Naive B cell (primary cell): ENCODE measurements at regions not wholly inside any gene's neighbourhood (a gene's known extent, or its start where the extent isn't known, plus 50 kb on each side); places are given as distances from the start of the nearest gene placed in this dataset.

Experiments
- ATAC-seq, 2 donors: fragments of 150-1000 bp; cut with Tn5 transposase; 2 replicates each; pipeline ENCODE4 v1.10.0; 2021; ENCODE audit warnings: low read depth in 2 of 2, mild to moderate bottlenecking in 2 of 2, moderate library complexity in 2 of 2
- DNase-seq: peaks from one replicate; pipeline ENCODE4 v3.0.0; 2022
- H3K27ac Mint-ChIP-seq, 6 donors: one replicate each; pipeline ENCODE4 v1.8.0; 2020 to 2022; ENCODE audit warnings: mild to moderate bottlenecking in 6 of 6, mixed read lengths in 6 of 6, moderate library complexity in 5 of 6, inconsistent platforms in 2 of 6
- H3K27me3 Mint-ChIP-seq, 3 donors: one replicate each; pipeline ENCODE4 v1.8.0; 2021 to 2022; ENCODE audit warnings: mixed read lengths in 3 of 3, mild to moderate bottlenecking in 1 of 3
- H3K36me3 Mint-ChIP-seq, 2 donors: one replicate each; pipeline ENCODE4 v1.8.0; 2020 to 2022; ENCODE audit warnings: mixed read lengths in 2 of 2, inconsistent platforms in 1 of 2, mild to moderate bottlenecking in 1 of 2
- H3K4me1 Mint-ChIP-seq, 3 donors: one replicate each; pipeline ENCODE4 v1.8.0; 2020 to 2022; ENCODE audit warnings: mixed read lengths in 3 of 3, inconsistent platforms in 1 of 3, mild to moderate bottlenecking in 1 of 3, moderate library complexity in 1 of 3
- H3K4me3 Mint-ChIP-seq, 8 donors: one replicate each; pipeline ENCODE4 v1.8.0; 2020 to 2022; ENCODE audit warnings: mild to moderate bottlenecking in 8 of 8, mixed read lengths in 8 of 8, moderate library complexity in 8 of 8, inconsistent platforms in 2 of 8
- H3K9me3 Mint-ChIP-seq, 7 donors: one replicate each; pipeline ENCODE4 v1.8.0; 2020 to 2022; ENCODE audit warnings: mixed read lengths in 7 of 7, mild to moderate bottlenecking in 5 of 7, inconsistent platforms in 2 of 7, moderate library complexity in 1 of 7

- H3K27me3 Mint-ChIP-seq = no peaks in the 10 kb centered on the region
- ATAC-seq (no peak), DNase-seq (no peak)
- no peak overlapping the region for H3K4me3 Mint-ChIP-seq
- no peak overlapping the region for H3K27ac Mint-ChIP-seq
- peaks cover 0 to 13% (median 3%) of the 10 kb centered on the region in 7 donors for H3K9me3 Mint-ChIP-seq
- H3K36me3 Mint-ChIP-seq = no peaks in the 10 kb centered on the region
- H3K4me1 Mint-ChIP-seq = no peaks in the 10 kb centered on the region
Measured at GRCh38 chr3:81974751-81975150, 213.3 kb upstream of the GBE1 start.

- H3K4me1 Mint-ChIP-seq = no peaks in the 10 kb centered on the region
- no peak overlapping the region for H3K4me3 Mint-ChIP-seq
- no peaks in the 10 kb centered on the region for H3K27me3 Mint-ChIP-seq
- peaks cover 0 to 13% (median 2%) of the 10 kb centered on the region in 7 donors for H3K9me3 Mint-ChIP-seq
- no peak for ATAC-seq
- H3K36me3 Mint-ChIP-seq = no peaks in the 10 kb centered on the region
- no peak for DNase-seq
- H3K27ac Mint-ChIP-seq = no peak overlapping the region
Measured at GRCh38 chr3:81968658-81969057, 207.2 kb upstream of the GBE1 start.

DNA sequence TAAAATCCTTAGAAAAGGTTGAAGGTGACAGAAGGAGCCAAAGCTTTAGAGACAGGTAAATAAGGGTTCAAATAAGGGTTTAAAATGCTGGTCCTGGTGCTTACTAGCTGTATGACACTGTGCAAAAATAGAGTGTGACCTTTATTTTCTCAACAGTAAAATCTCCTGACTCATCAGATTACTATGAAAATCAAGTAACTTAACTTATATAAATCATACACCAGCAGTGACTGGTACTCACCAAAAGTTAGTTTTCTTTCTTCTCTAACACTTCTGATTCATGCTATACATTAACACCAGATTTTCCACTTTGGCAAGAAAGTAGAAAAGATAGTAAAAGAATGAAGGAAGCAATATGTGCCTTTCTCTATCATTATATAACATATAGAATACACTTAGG is 205.9 kb upstream of the GBE1 start:
- no peaks in the 10 kb centered on the region for H3K36me3 Mint-ChIP-seq
- H3K27ac Mint-ChIP-seq = no peak overlapping the region
- no peaks in the 10 kb centered on the region for H3K27me3 Mint-ChIP-seq
- ATAC-seq (no peak), DNase-seq (no peak)
- no peaks in the 10 kb centered on the region for H3K4me1 Mint-ChIP-seq
- H3K9me3 Mint-ChIP-seq = peaks cover 0 to 13% (median 2%) of the 10 kb centered on the region in 7 donors
- H3K4me3 Mint-ChIP-seq = no peak overlapping the region

- no peak for ATAC-seq
- no peaks in the 10 kb centered on the region for H3K36me3 Mint-ChIP-seq
- H3K9me3 Mint-ChIP-seq = no peaks in the 10 kb centered on the region
- no peak overlapping the region for H3K27ac Mint-ChIP-seq
- DNase-seq = no peak
- no peaks in the 10 kb centered on the region for H3K4me1 Mint-ChIP-seq
- H3K4me3 Mint-ChIP-seq = no peak overlapping the region
- H3K27me3 Mint-ChIP-seq = no peaks in the 10 kb centered on the region
Measured at GRCh38 chr3:81965696-81966095, 204.3 kb upstream of the GBE1 start.

DNA sequence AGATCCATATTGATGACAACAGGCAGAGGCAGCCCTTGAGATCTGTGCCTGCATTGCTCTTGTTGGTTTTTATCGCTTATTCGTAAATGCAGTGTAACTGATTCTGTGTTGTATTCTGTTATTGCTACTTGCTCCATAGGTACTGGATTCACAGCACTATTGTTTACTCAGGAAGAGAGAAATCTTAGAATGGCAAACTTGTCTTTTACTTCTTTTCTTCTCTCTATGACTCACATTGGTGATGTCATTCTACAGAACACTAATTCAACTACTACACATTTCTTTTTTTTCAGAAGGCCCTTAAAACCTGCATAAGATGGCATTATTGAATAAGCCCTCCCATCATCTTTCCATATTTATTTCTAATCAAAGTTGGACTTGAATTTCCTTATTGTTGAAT is 201.0 kb upstream of the GBE1 start:
- DNase-seq (no peak), ATAC-seq (no peak)
- Mint-ChIP-seq H3K9me3 (peaks cover 0 to 3% (median 0%) of the 10 kb centered on the region in 7 donors), H3K27ac (no peak overlapping the region), H3K4me3 (no peak overlapping the region), H3K4me1 (no peaks in the 10 kb centered on the region), H3K36me3 (no peaks in the 10 kb centered on the region), H3K27me3 (no peaks in the 10 kb centered on the region)

DNA sequence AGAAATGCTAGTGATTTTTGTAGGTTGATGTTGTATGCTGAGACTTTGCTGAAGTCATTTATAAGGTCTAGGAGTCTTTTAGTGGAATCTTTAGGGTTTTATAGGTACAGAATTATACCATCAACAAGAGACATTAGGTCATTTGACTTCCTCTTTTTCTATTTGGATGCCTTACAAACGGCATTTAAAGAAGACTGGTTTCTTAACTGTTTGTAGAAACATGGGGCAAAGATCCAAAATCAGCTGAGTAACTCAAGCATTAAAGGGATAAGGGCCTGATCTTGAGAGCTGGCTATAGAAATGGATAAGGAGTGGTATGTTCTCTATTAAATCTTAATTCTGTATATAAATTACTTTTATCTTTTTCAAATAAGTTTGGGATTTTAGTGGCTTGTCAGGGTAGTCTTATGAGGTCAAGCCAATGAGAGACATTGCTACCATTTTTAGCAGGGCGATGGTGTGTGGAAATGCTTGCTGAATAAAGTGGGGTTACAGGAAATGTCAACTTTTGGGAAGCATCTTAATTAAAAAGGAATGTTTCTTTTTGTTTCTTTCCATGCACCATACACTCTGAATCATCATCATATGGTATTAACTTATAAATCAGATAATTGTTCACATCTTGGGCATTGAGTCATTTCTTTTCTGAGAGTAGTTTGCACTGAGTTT is 197.7 kb upstream of the GBE1 start:
- no peaks in the 10 kb centered on the region for H3K4me1 Mint-ChIP-seq
- ATAC-seq (no peak), DNase-seq (no peak)
- no peak overlapping the region for H3K4me3 Mint-ChIP-seq
- H3K9me3 Mint-ChIP-seq = peaks cover 0 to 5% (median 2%) of the 10 kb centered on the region in 7 donors
- H3K27ac Mint-ChIP-seq = no peak overlapping the region
- no peaks in the 10 kb centered on the region for H3K36me3 Mint-ChIP-seq
- no peaks in the 10 kb centered on the region for H3K27me3 Mint-ChIP-seq

GRCh38 chr3:81955878-81956277 is 194.4 kb upstream of the GBE1 start:
- ATAC-seq (no peak), DNase-seq (no peak)
- no peaks in the 10 kb centered on the region for H3K27me3 Mint-ChIP-seq
- H3K4me3 Mint-ChIP-seq = no peak overlapping the region
- H3K36me3 Mint-ChIP-seq = no peaks in the 10 kb centered on the region
- no peaks in the 10 kb centered on the region for H3K4me1 Mint-ChIP-seq
- H3K9me3 Mint-ChIP-seq = peaks cover 0 to 5% (median 2%) of the 10 kb centered on the region in 7 donors
- H3K27ac Mint-ChIP-seq = no peak overlapping the region

- ATAC-seq (no peak), DNase-seq (no peak)
- no peak overlapping the region for H3K4me3 Mint-ChIP-seq
- no peak overlapping the region for H3K27ac Mint-ChIP-seq
- H3K9me3 Mint-ChIP-seq = peaks cover 0 to 5% (median 0%) of the 10 kb centered on the region in 7 donors
- no peaks in the 10 kb centered on the region for H3K4me1 Mint-ChIP-seq
- no peaks in the 10 kb centered on the region for H3K27me3 Mint-ChIP-seq
- no peaks in the 10 kb centered on the region for H3K36me3 Mint-ChIP-seq
Measured at GRCh38 chr3:81953111-81953510, 191.7 kb upstream of the GBE1 start.

DNA sequence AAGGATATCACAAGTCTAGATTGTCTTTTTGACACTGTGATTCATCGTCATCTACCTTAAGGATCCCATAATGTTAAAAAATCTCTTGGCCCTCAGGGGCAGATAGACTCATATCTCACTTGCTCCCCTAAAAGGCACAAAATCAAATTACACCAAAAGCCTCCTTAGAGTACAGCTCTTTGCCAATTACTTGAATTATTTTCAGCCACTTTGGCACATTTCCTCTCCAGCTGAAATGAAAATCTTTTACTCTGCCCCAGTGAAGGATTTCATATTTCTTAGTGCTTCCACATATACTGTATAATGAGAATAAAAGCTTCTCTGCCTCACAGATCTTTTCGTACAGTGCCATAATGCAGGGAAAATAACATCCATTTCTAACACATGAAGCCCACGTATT is 190.7 kb upstream of the GBE1 start:
- peaks cover 0 to 3% (median 0%) of the 10 kb centered on the region in 7 donors for H3K9me3 Mint-ChIP-seq
- no peaks in the 10 kb centered on the region for H3K36me3 Mint-ChIP-seq
- DNase-seq (no peak), ATAC-seq (no peak)
- H3K27ac Mint-ChIP-seq = no peak overlapping the region
- H3K4me3 Mint-ChIP-seq = no peak overlapping the region
- no peaks in the 10 kb centered on the region for H3K4me1 Mint-ChIP-seq
- no peaks in the 10 kb centered on the region for H3K27me3 Mint-ChIP-seq

DNA sequence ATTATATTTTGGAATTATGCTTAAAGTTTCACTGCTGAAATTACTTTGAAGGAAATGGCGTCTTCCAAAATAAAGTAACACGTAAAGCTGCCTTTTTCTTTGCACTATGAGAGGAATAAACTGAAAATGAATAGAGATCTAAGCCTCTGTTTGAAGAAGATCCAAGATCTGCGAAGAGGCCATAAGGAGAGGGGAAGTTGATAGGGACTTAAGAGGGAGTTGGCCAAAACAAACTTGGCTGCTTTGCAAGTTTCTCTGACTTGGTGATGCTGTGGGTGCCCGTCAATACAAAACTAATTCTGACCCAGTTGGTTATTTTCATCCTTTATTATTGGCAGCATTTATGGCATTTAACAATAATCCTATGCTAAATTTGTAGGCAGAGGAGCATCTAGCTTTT is 190.2 kb upstream of the GBE1 start:
- peaks cover 0 to 3% (median 0%) of the 10 kb centered on the region in 7 donors for H3K9me3 Mint-ChIP-seq
- no peaks in the 10 kb centered on the region for H3K4me1 Mint-ChIP-seq
- ATAC-seq (no peak), DNase-seq (no peak)
- H3K27ac Mint-ChIP-seq = no peak overlapping the region
- no peaks in the 10 kb centered on the region for H3K27me3 Mint-ChIP-seq
- no peak overlapping the region for H3K4me3 Mint-ChIP-seq
- no peaks in the 10 kb centered on the region for H3K36me3 Mint-ChIP-seq

GRCh38 chr3:81951106-81951505 is 189.7 kb upstream of the GBE1 start:
- Mint-ChIP-seq H3K27ac (no peak overlapping the region), H3K27me3 (no peaks in the 10 kb centered on the region), H3K9me3 (peaks cover 0 to under 1% (median 0%) of the 10 kb centered on the region in 7 donors), H3K4me1 (no peaks in the 10 kb centered on the region), H3K36me3 (no peaks in the 10 kb centered on the region), H3K4me3 (no peak overlapping the region)
- DNase-seq (no peak), ATAC-seq (no peak)

DNA sequence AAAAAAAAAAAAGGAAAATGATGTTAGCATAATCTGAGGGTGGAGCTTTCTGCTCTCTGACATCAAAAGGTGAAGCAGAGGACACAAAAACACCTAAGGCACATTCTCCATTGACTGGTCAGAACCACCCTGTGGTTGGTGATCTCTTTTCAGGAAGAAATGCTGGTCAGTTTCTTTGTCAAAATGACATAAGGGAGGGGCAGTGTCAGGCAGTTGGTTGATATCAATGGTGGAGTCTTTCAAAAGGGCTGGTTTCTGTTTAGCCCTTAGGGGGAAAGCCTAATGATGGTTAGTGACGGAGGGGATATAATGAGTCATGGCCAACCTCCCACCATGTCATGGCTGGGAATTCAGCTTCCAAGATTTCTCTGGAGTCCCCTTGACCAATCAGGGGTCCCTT is 185.9 kb upstream of the GBE1 start:
- DNase-seq = no peak
- ATAC-seq = no peak
- H3K36me3 Mint-ChIP-seq = peaks cover 0 to 14% of the 10 kb centered on the region in 2 donors
- no peak overlapping the region for H3K4me3 Mint-ChIP-seq
- H3K9me3 Mint-ChIP-seq = peaks cover 6 to 34% (median 19%) of the 10 kb centered on the region in 7 donors
- H3K27me3 Mint-ChIP-seq = peaks cover 0 to 5% (median 0%) of the 10 kb centered on the region in 3 donors
- no peak overlapping the region for H3K27ac Mint-ChIP-seq
- no peaks in the 10 kb centered on the region for H3K4me1 Mint-ChIP-seq

GRCh38 chr3:81938681-81939080 is 177.2 kb upstream of the GBE1 start:
- DNase-seq (no peak), ATAC-seq (no peak)
- no peaks in the 10 kb centered on the region for H3K4me1 Mint-ChIP-seq
- H3K27ac Mint-ChIP-seq = no peak overlapping the region
- no peak overlapping the region for H3K4me3 Mint-ChIP-seq
- H3K36me3 Mint-ChIP-seq = peaks cover 0 to under 1% of the 10 kb centered on the region in 2 donors
- no peaks in the 10 kb centered on the region for H3K27me3 Mint-ChIP-seq
- H3K9me3 Mint-ChIP-seq = peaks cover 3 to 20% (median 11%) of the 10 kb centered on the region in 7 donors

GRCh38 chr3:81936817-81937216 is 175.4 kb upstream of the GBE1 start:
- no peaks in the 10 kb centered on the region for H3K27me3 Mint-ChIP-seq
- peaks cover 0 to 3% (median 0%) of the 10 kb centered on the region in 7 donors for H3K9me3 Mint-ChIP-seq
- no peaks in the 10 kb centered on the region for H3K36me3 Mint-ChIP-seq
- no peaks in the 10 kb centered on the region for H3K4me1 Mint-ChIP-seq
- DNase-seq (no peak), ATAC-seq (no peak)
- H3K27ac Mint-ChIP-seq = no peak overlapping the region
- H3K4me3 Mint-ChIP-seq = no peak overlapping the region

DNA sequence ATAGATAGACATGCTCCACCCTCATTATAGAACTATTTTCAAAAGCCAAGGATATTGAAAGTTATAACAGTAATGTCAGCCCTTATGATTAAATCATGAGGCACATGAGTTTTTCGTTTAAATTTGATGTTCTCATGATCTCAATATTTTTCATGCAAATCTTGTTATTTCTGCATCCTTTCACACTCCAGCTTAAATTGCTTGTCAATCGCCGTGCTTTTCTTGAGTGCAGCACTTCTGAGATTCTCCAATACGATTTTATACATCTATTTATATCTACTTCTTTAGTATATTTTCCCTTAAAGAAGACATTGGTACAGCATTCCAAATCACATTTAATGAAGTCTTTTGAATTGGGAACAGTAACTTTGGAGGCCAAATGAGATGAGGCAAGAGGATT is 171.2 kb upstream of the GBE1 start:
- Mint-ChIP-seq H3K27me3 (no peaks in the 10 kb centered on the region), H3K4me3 (no peak overlapping the region), H3K4me1 (no peaks in the 10 kb centered on the region), H3K9me3 (no peaks in the 10 kb centered on the region), H3K27ac (no peak overlapping the region), H3K36me3 (no peaks in the 10 kb centered on the region)
- ATAC-seq (no peak), DNase-seq (no peak)
